Fibroblast of the conjunctiva (primary cell): ENCODE measurements at regions not wholly inside any gene's neighbourhood (a gene's known extent, or its start where the extent isn't known, plus 50 kb on each side); places are given as distances from the start of the nearest gene placed in this dataset.

Source experiments
- DNase-seq: peaks from one replicate; pipeline ENCODE4 v3.0.0-alpha.2; 2010; ENCODE audit warnings: low read depth

DNA sequence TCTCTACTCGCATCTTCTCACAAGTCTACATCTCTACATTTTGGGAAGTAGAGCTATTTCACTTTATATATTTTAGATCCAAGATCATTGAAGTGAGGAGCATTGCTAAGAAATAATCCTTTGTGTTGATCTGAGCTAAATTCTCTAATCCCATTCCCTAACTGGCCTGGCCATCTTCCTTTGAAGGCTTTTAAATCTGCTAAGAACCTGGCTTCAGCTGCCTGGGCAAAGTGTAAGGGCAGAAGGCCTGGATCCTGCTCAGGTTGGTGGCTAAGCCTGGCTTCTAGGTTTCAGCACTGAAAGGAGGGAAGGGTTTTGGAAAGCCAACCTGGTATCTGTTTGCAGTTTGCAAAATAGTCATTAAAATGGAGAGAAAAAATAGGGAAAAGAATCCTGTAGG is 167.6 kb downstream of the BRINP2 start:
- no peak for DNase-seq

DNA sequence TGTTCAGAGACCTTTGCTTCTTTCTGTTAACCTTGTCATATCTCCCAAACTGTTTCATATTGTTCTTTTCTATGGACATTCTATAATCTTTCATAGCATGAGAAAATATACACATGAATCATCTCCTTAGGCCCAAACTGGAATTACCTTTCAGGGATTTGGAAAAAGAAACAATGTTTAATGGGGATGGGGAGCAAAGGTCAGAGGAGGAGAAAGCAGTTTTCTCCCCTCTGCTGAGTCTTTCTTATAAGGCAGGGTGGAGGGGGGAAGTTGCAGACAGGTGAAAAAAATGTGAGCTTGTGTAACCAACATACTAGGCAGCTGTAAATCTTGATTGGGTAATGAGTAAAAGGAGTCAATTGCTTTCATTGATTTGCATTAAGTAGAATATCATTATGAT is 164.1 kb downstream of the BRINP2 start:
- DNase-seq: no peak

DNA sequence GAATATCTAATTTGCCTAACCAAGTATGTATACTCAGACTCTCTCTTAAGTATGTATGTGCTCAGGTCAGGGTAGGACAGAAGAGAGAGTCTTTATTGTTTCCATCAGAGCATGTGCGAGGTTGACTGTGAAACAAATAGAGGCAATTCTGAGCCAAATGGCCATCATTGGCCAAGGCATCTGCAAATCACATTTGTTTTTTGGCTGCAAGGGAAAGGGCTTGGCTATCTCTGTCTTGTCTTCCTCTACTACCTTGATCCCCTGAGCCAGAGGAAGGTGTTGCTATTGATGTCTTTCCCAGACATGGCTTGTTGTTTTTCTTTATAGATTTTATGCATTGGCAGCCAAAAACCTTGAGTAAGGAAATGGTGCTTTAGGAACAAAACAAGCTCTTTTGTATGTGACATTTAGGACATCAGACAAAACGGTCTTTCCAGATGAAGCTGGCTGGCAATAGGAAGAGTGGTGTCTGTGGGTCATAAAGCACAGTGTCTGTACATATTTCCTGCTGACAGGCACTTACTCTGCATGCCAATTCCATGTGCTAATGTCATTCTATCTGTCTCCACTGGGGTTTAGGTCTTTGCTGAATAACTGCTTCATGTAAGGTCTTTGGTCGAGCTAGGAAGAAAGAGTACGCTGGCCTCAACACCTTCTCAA is 163.3 kb downstream of the BRINP2 start:
- DNase-seq: no peak
